ENCODE measurements at regions not wholly inside any gene's neighbourhood (a gene's known extent, or its start where the extent isn't known, plus 50 kb on each side); places are given as distances from the start of the nearest gene placed in this dataset.

GRCh38 chr3:153036846-153037245, 125.2 kb upstream of the RAP2B start:
- TF ChIP-seq, protein P1, sequence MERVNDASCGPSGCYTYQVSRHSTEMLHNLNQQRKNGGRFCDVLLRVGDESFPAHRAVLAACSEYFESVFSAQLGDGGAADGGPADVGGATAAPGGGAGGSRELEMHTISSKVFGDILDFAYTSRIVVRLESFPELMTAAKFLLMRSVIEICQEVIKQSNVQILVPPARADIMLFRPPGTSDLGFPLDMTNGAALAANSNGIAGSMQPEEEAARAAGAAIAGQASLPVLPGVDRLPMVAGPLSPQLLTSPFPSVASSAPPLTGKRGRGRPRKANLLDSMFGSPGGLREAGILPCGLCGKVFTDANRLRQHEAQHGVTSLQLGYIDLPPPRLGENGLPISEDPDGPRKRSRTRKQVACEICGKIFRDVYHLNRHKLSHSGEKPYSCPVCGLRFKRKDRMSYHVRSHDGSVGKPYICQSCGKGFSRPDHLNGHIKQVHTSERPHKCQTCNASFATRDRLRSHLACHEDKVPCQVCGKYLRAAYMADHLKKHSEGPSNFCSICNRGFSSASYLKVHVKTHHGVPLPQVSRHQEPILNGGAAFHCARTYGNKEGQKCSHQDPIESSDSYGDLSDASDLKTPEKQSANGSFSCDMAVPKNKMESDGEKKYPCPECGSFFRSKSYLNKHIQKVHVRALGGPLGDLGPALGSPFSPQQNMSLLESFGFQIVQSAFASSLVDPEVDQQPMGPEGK (CRISPR knock-in tag; IDR thresholded peaks at IDR 0.05; ENCODE audit: borderline replicate concordance), result no peak
- TF ChIP-seq TOX (CRISPR knock-in tag; IDR thresholded peaks at IDR 0.05; ENCODE audit: borderline replicate concordance) (no peak), PPARA (CRISPR knock-in tag; IDR thresholded peaks at IDR 0.05; ENCODE audit: borderline replicate concordance) (no peak)
